T-cell (primary cell): ENCODE measurements at regions not wholly inside any gene's neighbourhood (a gene's known extent, or its start where the extent isn't known, plus 50 kb on each side); places are given as distances from the start of the nearest gene placed in this dataset.
A peak's percentile ranks its signal among the peaks of the same experiment; 100 is the strongest.

Source experiments
- ATAC-seq, 4 experiments: fragments of 200-7000 bp in 3 of 4; fragments of 150-1000 bp in 1 of 4; cut with Tn5 transposase; replicated peaks in 1 of 4; 1 replicate in 3 of 4; 2 replicates in 1 of 4; pipeline ENCODE4 v1.10.0; 2021; ENCODE audit warnings: moderate library complexity in 3 of 4, mild to moderate bottlenecking in 2 of 4, moderate number of reproducible peaks in 1 of 4
- CTCF ChIA-PET, 2 donors: fragments of 300-600 bp; sonication (Branson Sonifier 250); formaldehyde crosslinking; loops; one replicate each; lab custom pipeline; 2022; ENCODE audit warnings: antibody characterized with exemption in 2 of 2; lab: Charles Lee
- POLR2A ChIA-PET, 2 donors: fragments of 300-600 bp; sonication (Branson Sonifier 250); formaldehyde crosslinking; loops; one replicate each; lab custom pipeline; 2022; ENCODE audit warnings: antibody characterized with exemption in 2 of 2; lab: Charles Lee
- DNase-seq, 35 experiments: peaks; one replicate each; pipeline versions ENCODE4 v3.0.0 to v3.0.0-alpha.2; 2013 to 2023
- H3K27ac ChIP-seq: one replicate; pipeline ENCODE4 v1.5.1; 2013; ENCODE audit warnings: low read length
- H3K27me3 ChIP-seq, 2 experiments: replicated peaks in 1 of 2; 1 replicate in 1 of 2; 2 replicates in 1 of 2; pipeline versions ENCODE4 v1.6.1 to v1.7.0; 2013; ENCODE audit warnings: low read length in 1 of 2, mixed read lengths in 1 of 2; ENCODE audit not compliant: control insufficient read depth in 2 of 2, insufficient read depth in 2 of 2; ENCODE audit errors: extremely low read depth in 1 of 2
- H3K36me3 ChIP-seq, 2 donors: 1 replicate in 1 of 2; 2 replicates in 1 of 2; pipeline versions ENCODE4 v1.6.1 to v1.7.0; 2013; ENCODE audit warnings: low read length in 1 of 2; ENCODE audit not compliant: control insufficient read depth in 2 of 2, insufficient read depth in 1 of 2; ENCODE audit errors: extremely low read depth in 1 of 2
- H3K4me1 ChIP-seq, 2 experiments: 1 replicate in 1 of 2; 2 replicates in 1 of 2; pipeline versions ENCODE4 v1.6.1 to v1.7.0; 2013; ENCODE audit warnings: low read length in 2 of 2, mixed read lengths in 1 of 2; ENCODE audit not compliant: insufficient read depth in 2 of 2, control insufficient read depth in 1 of 2; ENCODE audit errors: extremely low read depth in 1 of 2
- H3K4me3 ChIP-seq, 2 donors: 1 replicate in 1 of 2; 2 replicates in 1 of 2; pipeline versions ENCODE4 v1.5.1 to v1.7.0; 2013; ENCODE audit warnings: mild to moderate bottlenecking in 2 of 2, low read length in 1 of 2, moderate library complexity in 1 of 2; ENCODE audit not compliant: control insufficient read depth in 1 of 2; ENCODE audit errors: extremely low read depth in 1 of 2
- H3K9me3 ChIP-seq: 2 replicates; pipeline ENCODE4 v1.7.0; 2013
- H3K27ac Mint-ChIP-seq, 2 donors: one replicate each; pipeline ENCODE4 v1.8.0; 2020 to 2021; ENCODE audit warnings: mild to moderate bottlenecking in 2 of 2, mixed read lengths in 2 of 2
- H3K27me3 Mint-ChIP-seq, 2 donors: one replicate each; pipeline ENCODE4 v1.8.0; 2021 to 2022; ENCODE audit warnings: mixed read lengths in 2 of 2
- H3K36me3 Mint-ChIP-seq: one replicate; pipeline ENCODE4 v1.8.0; 2021; ENCODE audit warnings: mixed read lengths
- H3K4me1 Mint-ChIP-seq, 3 donors: one replicate each; pipeline ENCODE4 v1.8.0; 2020 to 2022; ENCODE audit warnings: mixed read lengths in 3 of 3, mild to moderate bottlenecking in 1 of 3
- H3K4me3 Mint-ChIP-seq, 3 donors: one replicate each; pipeline ENCODE4 v1.8.0; 2020 to 2022; ENCODE audit warnings: mild to moderate bottlenecking in 3 of 3, mixed read lengths in 3 of 3, moderate library complexity in 3 of 3
- H3K9me3 Mint-ChIP-seq, 3 donors: one replicate each; pipeline ENCODE4 v1.8.0; 2020 to 2022; ENCODE audit warnings: mixed read lengths in 3 of 3
- WGBS: methylation state at CpG from one replicate; pipeline ENCODE4 v1.1.5; 2013; ENCODE audit warnings: missing lambda C conversion rate; ENCODE audit not compliant: insufficient coverage; 5-methylcytosine and 5-hydroxymethylcytosine counted together

GRCh38 chr7:25060487-25061055 is 64.5 kb downstream of the CYCS start:
- ChIA-PET CTCF (interaction anchor here (0.8 to 2.4 kb wide), 2 partner anchors 8 to 11 kb away, joined by 3 to 9 read pairs; no protein-coding TSS in a partner anchor), POLR2A (interaction anchor here in 1 of 2 donors (0.7 kb wide), 1 partner anchor 850 kb away, joined by 3 read pairs; no protein-coding TSS in a partner anchor)
- H3K36me3 ChIP-seq: no peaks in the 10 kb centered on the region
- Mint-ChIP-seq H3K4me3 (no peak overlapping the region), H3K27ac (no peak overlapping the region), H3K9me3 (no peaks in the 10 kb centered on the region), H3K36me3 (no peaks in the 10 kb centered on the region), H3K27me3 (peaks cover 0 to 6% of the 10 kb centered on the region in 2 donors), H3K4me1 (no peaks in the 10 kb centered on the region)
- H3K27me3 ChIP-seq: no peaks in the 10 kb centered on the region
- no peak overlapping the region for H3K4me3 ChIP-seq
- no peak overlapping the region for H3K27ac ChIP-seq
- no peak for ATAC-seq
- DNase-seq: no peak
- 86% methylated on average over 13 of the region's 17 CpGs for WGBS
- no peaks in the 10 kb centered on the region for H3K9me3 ChIP-seq
- H3K4me1 ChIP-seq: no peaks in the 10 kb centered on the region

GRCh38 chr7:25059576-25059975 is 65.5 kb downstream of the CYCS start:
- ChIA-PET CTCF (interaction anchor here in 1 of 2 donors (0.6 to 2.4 kb wide), 2 partner anchors 12 to 243 kb away, joined by 3 to 9 read pairs; no protein-coding TSS in a partner anchor), POLR2A (no interaction called here)
- Histone ChIP-seq H3K4me1 (no peaks in the 10 kb centered on the region), H3K27me3 (no peaks in the 10 kb centered on the region), H3K27ac (no peak overlapping the region), H3K36me3 (no peaks in the 10 kb centered on the region), H3K4me3 (no peak overlapping the region), H3K9me3 (no peaks in the 10 kb centered on the region)
- Mint-ChIP-seq H3K27me3 (peaks cover 5 to 6% of the 10 kb centered on the region in 2 donors), H3K27ac (no peak overlapping the region), H3K9me3 (no peaks in the 10 kb centered on the region), H3K36me3 (no peaks in the 10 kb centered on the region), H3K4me3 (no peak overlapping the region), H3K4me1 (no peaks in the 10 kb centered on the region)
- DNase-seq (no peak), ATAC-seq (no peak)
- 89% methylated on average over 3 of the region's 7 CpGs for WGBS

- H3K4me1 Mint-ChIP-seq: no peaks in the 10 kb centered on the region
- Histone ChIP-seq H3K36me3 (no peaks in the 10 kb centered on the region), H3K4me1 (no peaks in the 10 kb centered on the region), H3K27ac (no peak overlapping the region), H3K4me3 (no peak overlapping the region), H3K9me3 (no peaks in the 10 kb centered on the region), H3K27me3 (no peaks in the 10 kb centered on the region)
- no CpG with 5 or more reads among the region's 4 CpGs for WGBS
- no peaks in the 10 kb centered on the region for H3K36me3 Mint-ChIP-seq
- POLR2A ChIA-PET: interaction anchor here in 1 of 2 donors (0.6 kb wide), 1 partner anchor 1171 kb away, joined by 3 read pairs; no protein-coding TSS in a partner anchor
- no peak for ATAC-seq
- no peak for DNase-seq
- H3K9me3 Mint-ChIP-seq: no peaks in the 10 kb centered on the region
- peaks cover 6% of the 10 kb centered on the region in 2 donors for H3K27me3 Mint-ChIP-seq
- CTCF ChIA-PET: interaction anchor here in 1 of 2 donors (1.1 kb wide), 1 partner anchor 14 kb away, joined by 3 read pairs; no protein-coding TSS in a partner anchor
- H3K4me3 Mint-ChIP-seq: no peak overlapping the region
- peak overlapping the region in 1 of 2 donors; percentile 1 for H3K27ac Mint-ChIP-seq
These were observed 68.7 kb downstream of the CYCS start for GRCh38 chr7:25056368-25056767.

GRCh38 chr7:25055520-25056220 is 69.4 kb downstream of the CYCS start:
- no peak overlapping the region for H3K4me3 Mint-ChIP-seq
- no peak for DNase-seq
- no CpG with 5 or more reads among the region's 6 CpGs for WGBS
- H3K27ac Mint-ChIP-seq: peak overlapping the region in 1 of 2 donors; percentile 1
- no peaks in the 10 kb centered on the region for H3K9me3 Mint-ChIP-seq
- H3K36me3 Mint-ChIP-seq: no peaks in the 10 kb centered on the region
- no peaks in the 10 kb centered on the region for H3K36me3 ChIP-seq
- ChIA-PET CTCF (no interaction called here), POLR2A (no interaction called here)
- H3K27me3 Mint-ChIP-seq: peaks cover 6% of the 10 kb centered on the region in 2 donors
- H3K4me1 Mint-ChIP-seq: no peaks in the 10 kb centered on the region
- no peak overlapping the region for H3K4me3 ChIP-seq
- ATAC-seq: no peak
- no peak overlapping the region for H3K27ac ChIP-seq
- H3K9me3 ChIP-seq: no peaks in the 10 kb centered on the region
- no peaks in the 10 kb centered on the region for H3K27me3 ChIP-seq
- H3K4me1 ChIP-seq: no peaks in the 10 kb centered on the region

GRCh38 chr7:25054819-25055519 is 70.1 kb downstream of the CYCS start:
- peaks cover 6% of the 10 kb centered on the region in 2 donors for H3K27me3 Mint-ChIP-seq
- H3K4me3 ChIP-seq: no peak overlapping the region
- H3K9me3 ChIP-seq: no peaks in the 10 kb centered on the region
- no peak overlapping the region for H3K27ac Mint-ChIP-seq
- no peak overlapping the region for H3K4me3 Mint-ChIP-seq
- no peaks in the 10 kb centered on the region for H3K9me3 Mint-ChIP-seq
- no peaks in the 10 kb centered on the region for H3K36me3 Mint-ChIP-seq
- no peaks in the 10 kb centered on the region for H3K4me1 Mint-ChIP-seq
- ChIA-PET CTCF (no interaction called here), POLR2A (no interaction called here)
- H3K4me1 ChIP-seq: no peaks in the 10 kb centered on the region
- no peak overlapping the region for H3K27ac ChIP-seq
- no peaks in the 10 kb centered on the region for H3K27me3 ChIP-seq
- no peak for ATAC-seq
- H3K36me3 ChIP-seq: no peaks in the 10 kb centered on the region
- DNase-seq: no peak
- WGBS: 94% methylated on average over 5 of the region's 6 CpGs

- WGBS: 100% methylated on average over 1 of the region's 5 CpGs
- H3K4me1 ChIP-seq: no peaks in the 10 kb centered on the region
- no peak for DNase-seq
- H3K9me3 ChIP-seq: no peaks in the 10 kb centered on the region
- no peak overlapping the region for H3K4me3 ChIP-seq
- no peak overlapping the region for H3K27ac Mint-ChIP-seq
- H3K4me1 Mint-ChIP-seq: no peaks in the 10 kb centered on the region
- no peaks in the 10 kb centered on the region for H3K27me3 ChIP-seq
- no peaks in the 10 kb centered on the region for H3K36me3 Mint-ChIP-seq
- peaks cover 0 to 6% of the 10 kb centered on the region in 2 donors for H3K27me3 Mint-ChIP-seq
- CTCF ChIA-PET: no interaction called here
- no peak for ATAC-seq
- H3K36me3 ChIP-seq: no peaks in the 10 kb centered on the region
- no peak overlapping the region for H3K27ac ChIP-seq
- no peak overlapping the region for H3K4me3 Mint-ChIP-seq
- H3K9me3 Mint-ChIP-seq: no peaks in the 10 kb centered on the region
- POLR2A ChIA-PET: no interaction called here
These were observed 70.2 kb upstream of the OSBPL3 start for GRCh38 chr7:25050223-25050622.
